ENCODE measurements at regions not wholly inside any gene's neighbourhood (a gene's known extent, or its start where the extent isn't known, plus 50 kb on each side); places are given as distances from the start of the nearest gene placed in this dataset.
A peak's percentile ranks its signal among the peaks of the same experiment; 100 is the strongest.

GRCh38 chr4:11313157-11313943 lies 115.3 kb downstream of the HS3ST1 start:
- no peak overlapping the region for H3K27ac ChIP-seq
- ATAC-seq: no peak
- H3K9me3 ChIP-seq: no peaks in the 10 kb centered on the region
- H3K27me3 ChIP-seq: no peaks in the 10 kb centered on the region
- H3K4me1 ChIP-seq: no peaks in the 10 kb centered on the region
- H3K36me3 ChIP-seq: no peaks in the 10 kb centered on the region
- no peak overlapping the region for H3K4me3 ChIP-seq
- TF ChIP-seq POLR2A (IDR thresholded peaks at IDR 0.05): no peak
- no peak for TF ChIP-seq POLR2AphosphoS5 (IDR thresholded peaks at IDR 0.05)
- no peak for TF ChIP-seq EP300 (IDR thresholded peaks at IDR 0.05)
- TF ChIP-seq CTCF (IDR thresholded peaks at IDR 0.05): no peak
- WGBS, 2 donors (ENCODE audit: low coverage in 1 of 2): 70 to 76% methylated on average over 6 of the region's 6 CpGs

GRCh38 chr4:11312389-11312788 lies 116.3 kb downstream of the HS3ST1 start:
- peak; percentile 80 for ATAC-seq
- H3K4me3 ChIP-seq: no peak overlapping the region
- H3K27me3 ChIP-seq: no peaks in the 10 kb centered on the region
- H3K4me1 ChIP-seq: no peaks in the 10 kb centered on the region
- H3K27ac ChIP-seq: no peak overlapping the region
- TF ChIP-seq EP300 (IDR thresholded peaks at IDR 0.05) (no peak), POLR2AphosphoS5 (IDR thresholded peaks at IDR 0.05) (no peak), POLR2A (IDR thresholded peaks at IDR 0.05) (no peak)
- H3K36me3 ChIP-seq: no peaks in the 10 kb centered on the region
- no peaks in the 10 kb centered on the region for H3K9me3 ChIP-seq

GRCh38 chr4:11301075-11301660 lies 127.5 kb downstream of the HS3ST1 start:
- no peaks in the 10 kb centered on the region for H3K9me3 ChIP-seq
- no peak overlapping the region for H3K27ac ChIP-seq
- TF ChIP-seq POLR2AphosphoS5 (IDR thresholded peaks at IDR 0.05) (no peak), EP300 (IDR thresholded peaks at IDR 0.05) (no peak), CTCF (IDR thresholded peaks at IDR 0.05) (no peak), POLR2A (IDR thresholded peaks at IDR 0.05) (no peak)
- H3K36me3 ChIP-seq: no peaks in the 10 kb centered on the region
- WGBS, 2 donors (ENCODE audit: low coverage in 1 of 2): 80 to 86% methylated on average over 2 to 4 of the region's 4 CpGs
- ATAC-seq: no peak
- no peak overlapping the region for H3K4me3 ChIP-seq
- no peaks in the 10 kb centered on the region for H3K4me1 ChIP-seq
- H3K27me3 ChIP-seq: no peaks in the 10 kb centered on the region

GRCh38 chr4:11299836-11300235 lies 128.9 kb downstream of the HS3ST1 start:
- H3K4me1 ChIP-seq: no peaks in the 10 kb centered on the region
- H3K4me3 ChIP-seq: no peak overlapping the region
- no peaks in the 10 kb centered on the region for H3K27me3 ChIP-seq
- TF ChIP-seq EP300 (IDR thresholded peaks at IDR 0.05): no peak
- no peak for TF ChIP-seq POLR2A (IDR thresholded peaks at IDR 0.05)
- TF ChIP-seq POLR2AphosphoS5 (IDR thresholded peaks at IDR 0.05): no peak
- TF ChIP-seq CTCF (IDR thresholded peaks at IDR 0.05): no peak
- 45 to 54% methylated on average over 5 of the region's 5 CpGs for WGBS, 2 donors (ENCODE audit: low coverage in 1 of 2)
- no peak for ATAC-seq
- no peaks in the 10 kb centered on the region for H3K9me3 ChIP-seq
- H3K36me3 ChIP-seq: no peaks in the 10 kb centered on the region
- no peak overlapping the region for H3K27ac ChIP-seq

- whole genome bisulfite sequencing, 2 donors (ENCODE audit: low coverage in 1 of 2): 80 to 96% methylated on average over 4 to 6 of the region's 6 CpGs
- no peak for ATAC-seq
These were observed 129.7 kb downstream of the HS3ST1 start for GRCh38 chr4:11299016-11299415.

GRCh38 chr4:11298451-11298850 lies 130.2 kb downstream of the HS3ST1 start:
- no peak overlapping the region for H3K27ac ChIP-seq
- TF ChIP-seq POLR2AphosphoS5 (IDR thresholded peaks at IDR 0.05): no peak
- TF ChIP-seq EP300 (IDR thresholded peaks at IDR 0.05): no peak
- TF ChIP-seq CTCF (IDR thresholded peaks at IDR 0.05): no peak
- no peak for TF ChIP-seq POLR2A (IDR thresholded peaks at IDR 0.05)
- no peaks in the 10 kb centered on the region for H3K4me1 ChIP-seq
- 52 to 54% methylated on average over 1 of the region's 1 CpG for WGBS, 2 donors (ENCODE audit: low coverage in 1 of 2)
- H3K9me3 ChIP-seq: no peaks in the 10 kb centered on the region
- H3K4me3 ChIP-seq: no peak overlapping the region
- no peaks in the 10 kb centered on the region for H3K36me3 ChIP-seq
- no peak for ATAC-seq
- H3K27me3 ChIP-seq: no peaks in the 10 kb centered on the region

More at GRCh38 chr4:11299016-11299415, 129.7 kb downstream of the HS3ST1 start:
- no peak overlapping the region for H3K4me3 ChIP-seq
- TF ChIP-seq POLR2AphosphoS5 (IDR thresholded peaks at IDR 0.05): no peak
- H3K4me1 ChIP-seq: no peaks in the 10 kb centered on the region
- H3K9me3 ChIP-seq: no peaks in the 10 kb centered on the region
- H3K27ac ChIP-seq: no peak overlapping the region
- H3K36me3 ChIP-seq: no peaks in the 10 kb centered on the region
- H3K27me3 ChIP-seq: no peaks in the 10 kb centered on the region

Measured in gastroesophageal sphincter (tissue), 4 donors.